ENCODE measurements at regions not wholly inside any gene's neighbourhood (a gene's known extent, or its start where the extent isn't known, plus 50 kb on each side); places are given as distances from the start of the nearest gene placed in this dataset.

GRCh38 chr10:29719281-29719675 lies 84.5 kb upstream of the SVIL start:
- Histone ChIP-seq H2AFZ (ENCODE audit: insufficient read depth, low read length, poor library complexity) (no peak overlapping the region), H4K8ac (ENCODE audit: low read depth, low read length) (no peak overlapping the region), H3K4ac (ENCODE audit: low read depth, low read length) (no peak overlapping the region), H3K36me3 (ENCODE audit: control insufficient read depth in 1 of 2, insufficient read depth in 2 of 2, low read length in 2 of 2) (peaks cover 0 to 5% of the 10 kb centered on the region in 2 experiments), H3K23ac (ENCODE audit: low read length) (no peak overlapping the region), H2BK120ac (ENCODE audit: insufficient read depth, low read length, poor library complexity) (no peak overlapping the region), H3K18ac (ENCODE audit: low read length) (no peak overlapping the region), H3K27ac (ENCODE audit: low read depth, low read length) (peak overlapping the region; percentile 96), H2BK5ac (ENCODE audit: low read depth, low read length, poor library complexity) (no peak overlapping the region), H2AK5ac (ENCODE audit: low read length) (no peak overlapping the region), H3K27me3 (ENCODE audit: insufficient read depth, low read length) (no peaks in the 10 kb centered on the region), H3K79me2 (ENCODE audit: control insufficient read depth, insufficient read depth, low read length, poor library complexity) (peaks cover 17% of the 10 kb centered on the region), H3K9me3 (ENCODE audit: insufficient read depth, low read depth, low read length) (peaks cover 3% of the 10 kb centered on the region), H2BK12ac (ENCODE audit: low read length) (no peak overlapping the region), H3K14ac (ENCODE audit: low read length) (no peak overlapping the region), H4K12ac (ENCODE audit: low read depth, low read length) (no peak overlapping the region), H3K79me1 (ENCODE audit: low read length) (peaks cover 4% of the 10 kb centered on the region), H3K9ac (ENCODE audit: low read length) (no peak overlapping the region), H3K4me1 (ENCODE audit: control insufficient read depth in 1 of 2, insufficient read depth in 2 of 2, low read length in 2 of 2) (peaks cover 2 to 7% of the 10 kb centered on the region in 2 experiments), H3K4me3 (ENCODE audit: low read depth, low read length) (no peak overlapping the region), H3K4me2 (ENCODE audit: low read length) (peak overlapping the region; percentile 22), H4K91ac (ENCODE audit: low read depth, low read length) (no peak overlapping the region)
- WGBS (ENCODE audit: extremely low coverage, insufficient coverage, insufficient read length), result no CpG with 5 or more reads among the region's 4 CpGs
- no peak for DNase-seq

- Histone ChIP-seq H3K79me2 (ENCODE audit: control insufficient read depth, insufficient read depth, low read length, poor library complexity) (peaks cover 8% of the 10 kb centered on the region), H3K4me3 (ENCODE audit: low read depth, low read length) (no peak overlapping the region), H3K9ac (ENCODE audit: low read length) (no peak overlapping the region), H2BK12ac (ENCODE audit: low read length) (no peak overlapping the region), H3K23ac (ENCODE audit: low read length) (no peak overlapping the region), H2AK5ac (ENCODE audit: low read length) (no peak overlapping the region), H3K79me1 (ENCODE audit: low read length) (peaks cover 4% of the 10 kb centered on the region), H3K36me3 (ENCODE audit: control insufficient read depth in 1 of 2, insufficient read depth in 2 of 2, low read length in 2 of 2) (peaks cover 0 to 2% of the 10 kb centered on the region in 2 experiments), H2BK5ac (ENCODE audit: low read depth, low read length, poor library complexity) (no peak overlapping the region), H4K8ac (ENCODE audit: low read depth, low read length) (no peak overlapping the region), H2BK120ac (ENCODE audit: insufficient read depth, low read length, poor library complexity) (no peak overlapping the region), H4K91ac (ENCODE audit: low read depth, low read length) (no peak overlapping the region), H3K9me3 (ENCODE audit: insufficient read depth, low read depth, low read length) (peaks cover 2% of the 10 kb centered on the region), H4K12ac (ENCODE audit: low read depth, low read length) (no peak overlapping the region), H2AFZ (ENCODE audit: insufficient read depth, low read length, poor library complexity) (no peak overlapping the region), H3K18ac (ENCODE audit: low read length) (peak overlapping the region; percentile 21), H3K27me3 (ENCODE audit: insufficient read depth, low read length) (no peaks in the 10 kb centered on the region), H3K27ac (ENCODE audit: low read depth, low read length) (no peak overlapping the region), H3K14ac (ENCODE audit: low read length) (no peak overlapping the region), H3K4me1 (ENCODE audit: control insufficient read depth in 1 of 2, insufficient read depth in 2 of 2, low read length in 2 of 2) (peaks cover 2 to 7% of the 10 kb centered on the region in 2 experiments), H3K4ac (ENCODE audit: low read depth, low read length) (no peak overlapping the region), H3K4me2 (ENCODE audit: low read length) (no peak overlapping the region)
- peak; percentile 61 to 87 for DNase-seq
- no CpG with 5 or more reads among the region's 2 CpGs for WGBS (ENCODE audit: extremely low coverage, insufficient coverage, insufficient read length)
Measured at GRCh38 chr10:29715296-29715695, 80.5 kb upstream of the SVIL start.

DNA sequence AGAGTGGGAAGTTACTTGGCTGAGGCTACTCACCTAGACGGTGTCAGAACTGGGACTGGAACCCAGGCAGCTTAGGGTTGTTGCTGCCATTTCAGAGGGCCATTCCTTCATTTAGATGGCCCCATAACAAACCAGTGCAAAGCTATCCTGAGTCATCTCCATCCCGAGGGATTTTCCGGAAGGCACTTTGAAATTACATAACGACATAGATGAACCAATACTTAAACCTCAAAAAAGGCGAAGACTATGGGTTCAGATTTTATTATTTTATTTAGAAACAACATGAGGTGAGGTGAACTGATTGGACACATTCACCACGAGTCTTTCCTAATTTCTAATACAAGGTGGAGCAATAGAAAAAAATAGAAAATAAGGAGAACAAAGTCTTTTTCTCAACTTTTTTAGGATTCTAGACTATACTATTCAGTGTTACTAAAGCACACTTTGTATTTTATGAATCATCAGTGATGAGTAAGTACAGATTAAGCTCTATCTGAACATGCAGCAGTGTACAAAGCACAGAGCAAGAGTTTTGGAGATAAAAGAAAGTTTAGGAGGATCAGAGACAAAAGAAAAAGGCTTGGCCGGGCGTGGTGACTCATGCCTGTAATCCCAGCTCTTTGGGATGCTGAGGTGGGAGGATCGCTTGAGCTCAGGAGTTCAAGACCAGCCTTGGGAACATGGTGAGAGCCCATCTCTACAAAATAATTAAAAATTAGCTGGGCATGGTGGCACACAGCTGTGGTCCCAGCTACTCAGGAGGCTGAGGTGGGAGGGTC lies 79.5 kb upstream of the SVIL start:
- Histone ChIP-seq H3K18ac (ENCODE audit: low read length) (no peak overlapping the region), H4K91ac (ENCODE audit: low read depth, low read length) (no peak overlapping the region), H3K9ac (ENCODE audit: low read length) (no peak overlapping the region), H4K8ac (ENCODE audit: low read depth, low read length) (no peak overlapping the region), H3K4me3 (ENCODE audit: low read depth, low read length) (no peak overlapping the region), H3K79me2 (ENCODE audit: control insufficient read depth, insufficient read depth, low read length, poor library complexity) (peaks cover 9% of the 10 kb centered on the region), H3K14ac (ENCODE audit: low read length) (no peak overlapping the region), H2BK120ac (ENCODE audit: insufficient read depth, low read length, poor library complexity) (peak overlapping the region; percentile 22), H4K12ac (ENCODE audit: low read depth, low read length) (no peak overlapping the region), H2BK12ac (ENCODE audit: low read length) (no peak overlapping the region), H3K27me3 (ENCODE audit: insufficient read depth, low read length) (no peaks in the 10 kb centered on the region), H2AFZ (ENCODE audit: insufficient read depth, low read length, poor library complexity) (no peak overlapping the region), H2BK5ac (ENCODE audit: low read depth, low read length, poor library complexity) (no peak overlapping the region), H3K23ac (ENCODE audit: low read length) (no peak overlapping the region), H3K36me3 (ENCODE audit: control insufficient read depth in 1 of 2, insufficient read depth in 2 of 2, low read length in 2 of 2) (no peaks in the 10 kb centered on the region), H3K9me3 (ENCODE audit: insufficient read depth, low read depth, low read length) (no peaks in the 10 kb centered on the region), H2AK5ac (ENCODE audit: low read length) (no peak overlapping the region), H3K27ac (ENCODE audit: low read depth, low read length) (no peak overlapping the region), H3K4me1 (ENCODE audit: control insufficient read depth in 1 of 2, insufficient read depth in 2 of 2, low read length in 2 of 2) (peaks cover 2 to 7% of the 10 kb centered on the region in 2 experiments), H3K4ac (ENCODE audit: low read depth, low read length) (peak overlapping the region; percentile 6), H3K4me2 (ENCODE audit: low read length) (no peak overlapping the region), H3K79me1 (ENCODE audit: low read length) (peaks cover 4% of the 10 kb centered on the region)
- DNase-seq, result peak; percentile 36 to 64
- no CpG with 5 or more reads among the region's 9 CpGs for WGBS (ENCODE audit: extremely low coverage, insufficient coverage, insufficient read length)

DNA sequence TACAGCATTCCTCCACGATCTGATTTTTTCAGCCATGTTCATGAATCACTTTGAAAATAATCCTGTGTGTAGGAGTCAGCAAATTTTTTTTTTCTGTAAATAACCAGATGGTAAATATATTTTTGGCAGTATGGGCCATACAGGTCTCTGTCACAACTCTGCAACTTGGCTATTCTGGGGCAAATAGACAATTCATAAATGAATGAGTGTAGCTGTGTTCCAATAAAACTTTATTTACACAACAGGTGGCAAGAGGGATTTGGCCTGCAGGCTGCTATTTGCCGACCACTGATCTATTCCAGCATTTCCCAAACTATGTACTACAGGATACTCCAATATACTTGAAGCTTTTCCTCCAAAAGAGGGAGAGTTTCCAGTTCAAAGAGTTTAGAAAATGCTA lies 78.7 kb upstream of the SVIL start:
- no CpG with 5 or more reads among the region's 2 CpGs for WGBS (ENCODE audit: extremely low coverage, insufficient coverage, insufficient read length)
- no peak overlapping the region for H4K8ac ChIP-seq (ENCODE audit: low read depth, low read length)
- no peak overlapping the region for H3K9ac ChIP-seq (ENCODE audit: low read length)
- H2AK5ac ChIP-seq (ENCODE audit: low read length), result no peak overlapping the region
- H3K36me3 ChIP-seq (ENCODE audit: control insufficient read depth in 1 of 2, insufficient read depth in 2 of 2, low read length in 2 of 2), result no peaks in the 10 kb centered on the region
- H2BK120ac ChIP-seq (ENCODE audit: insufficient read depth, low read length, poor library complexity), result no peak overlapping the region
- H3K4me3 ChIP-seq (ENCODE audit: low read depth, low read length), result no peak overlapping the region
- H3K27me3 ChIP-seq (ENCODE audit: insufficient read depth, low read length), result no peaks in the 10 kb centered on the region
- no peaks in the 10 kb centered on the region for H3K79me1 ChIP-seq (ENCODE audit: low read length)
- no peak overlapping the region for H3K4ac ChIP-seq (ENCODE audit: low read depth, low read length)
- H3K4me2 ChIP-seq (ENCODE audit: low read length), result no peak overlapping the region
- H2AFZ ChIP-seq (ENCODE audit: insufficient read depth, low read length, poor library complexity), result no peak overlapping the region
- no peak overlapping the region for H2BK12ac ChIP-seq (ENCODE audit: low read length)
- no peak overlapping the region for H3K23ac ChIP-seq (ENCODE audit: low read length)
- H4K91ac ChIP-seq (ENCODE audit: low read depth, low read length), result no peak overlapping the region
- peaks cover 2 to 3% of the 10 kb centered on the region in 2 experiments for H3K4me1 ChIP-seq (ENCODE audit: control insufficient read depth in 1 of 2, insufficient read depth in 2 of 2, low read length in 2 of 2)
- DNase-seq, result no peak
- H3K9me3 ChIP-seq (ENCODE audit: insufficient read depth, low read depth, low read length), result no peaks in the 10 kb centered on the region
- H3K79me2 ChIP-seq (ENCODE audit: control insufficient read depth, insufficient read depth, low read length, poor library complexity), result peaks cover 7% of the 10 kb centered on the region
- H3K27ac ChIP-seq (ENCODE audit: low read depth, low read length), result no peak overlapping the region
- H3K18ac ChIP-seq (ENCODE audit: low read length), result no peak overlapping the region
- no peak overlapping the region for H2BK5ac ChIP-seq (ENCODE audit: low read depth, low read length, poor library complexity)
- H4K12ac ChIP-seq (ENCODE audit: low read depth, low read length), result no peak overlapping the region
- H3K14ac ChIP-seq (ENCODE audit: low read length), result no peak overlapping the region

All from trophoblast cell (in vitro differentiated cells and primary cell).